A673 (cell line): ENCODE measurements at regions not wholly inside any gene's neighbourhood (a gene's known extent, or its start where the extent isn't known, plus 50 kb on each side); places are given as distances from the start of the nearest gene placed in this dataset.

Experiments used
- EZH2 ChIP-seq: fragments of 200-600 bp; sonication (generic); IDR thresholded peaks from 2 replicates; pipeline ENCODE4 v1.6.1; 2017; ENCODE audit warnings: borderline replicate concordance, low read depth, mild to moderate bottlenecking, mixed read lengths, antibody characterized with exemption, low read length; ENCODE audit not compliant: poor library complexity, severe bottlenecking
- TF ChIP-seq, protein P1 (sequence below): fragments of 300-800, 200-600 bp; sonication (generic); conservative IDR thresholded peaks from 2 replicates; pipeline ENCODE4 v1.5.1; 2017; ENCODE audit warnings: low read depth, mild to moderate bottlenecking, antibody characterized with exemption, low read length, moderate library complexity, mixed read lengths

DNA sequence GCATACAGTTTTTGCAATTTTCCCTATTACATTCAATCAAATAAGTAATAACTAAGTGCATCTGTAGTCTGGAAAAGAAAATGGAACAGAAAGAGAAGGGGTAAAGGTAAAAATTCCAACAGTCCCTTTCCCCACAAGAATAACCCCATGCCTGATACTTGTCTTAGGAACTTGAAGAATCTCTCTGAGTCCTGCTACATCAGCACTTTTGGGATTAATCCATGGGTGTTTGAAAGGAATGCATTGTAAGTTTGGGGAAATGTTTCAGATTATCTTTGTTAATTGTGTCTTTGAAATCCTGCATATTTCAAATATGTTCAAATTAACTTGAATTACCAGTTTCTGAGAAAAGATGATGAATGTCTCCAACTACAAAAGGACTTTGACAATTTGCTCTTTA is 667.3 kb upstream of the PRKX start:
- TF ChIP-seq, protein P1, sequence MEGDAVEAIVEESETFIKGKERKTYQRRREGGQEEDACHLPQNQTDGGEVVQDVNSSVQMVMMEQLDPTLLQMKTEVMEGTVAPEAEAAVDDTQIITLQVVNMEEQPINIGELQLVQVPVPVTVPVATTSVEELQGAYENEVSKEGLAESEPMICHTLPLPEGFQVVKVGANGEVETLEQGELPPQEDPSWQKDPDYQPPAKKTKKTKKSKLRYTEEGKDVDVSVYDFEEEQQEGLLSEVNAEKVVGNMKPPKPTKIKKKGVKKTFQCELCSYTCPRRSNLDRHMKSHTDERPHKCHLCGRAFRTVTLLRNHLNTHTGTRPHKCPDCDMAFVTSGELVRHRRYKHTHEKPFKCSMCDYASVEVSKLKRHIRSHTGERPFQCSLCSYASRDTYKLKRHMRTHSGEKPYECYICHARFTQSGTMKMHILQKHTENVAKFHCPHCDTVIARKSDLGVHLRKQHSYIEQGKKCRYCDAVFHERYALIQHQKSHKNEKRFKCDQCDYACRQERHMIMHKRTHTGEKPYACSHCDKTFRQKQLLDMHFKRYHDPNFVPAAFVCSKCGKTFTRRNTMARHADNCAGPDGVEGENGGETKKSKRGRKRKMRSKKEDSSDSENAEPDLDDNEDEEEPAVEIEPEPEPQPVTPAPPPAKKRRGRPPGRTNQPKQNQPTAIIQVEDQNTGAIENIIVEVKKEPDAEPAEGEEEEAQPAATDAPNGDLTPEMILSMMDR, result no peak
- no peak for TF ChIP-seq EZH2
